ENCODE measurements at regions not wholly inside any gene's neighbourhood (a gene's known extent, or its start where the extent isn't known, plus 50 kb on each side); places are given as distances from the start of the nearest gene placed in this dataset.

- TF ChIP-seq CTCF (IDR thresholded peaks at IDR 0.05) (no peak), EZH2 (IDR thresholded peaks at IDR 0.05) (no peak)
These were observed 625.5 kb upstream of the ZNF717 start for GRCh38 chr3:76410762-76411281.
